Small intestine (tissue), 7 donors: ENCODE measurements at regions not wholly inside any gene's neighbourhood (a gene's known extent, or its start where the extent isn't known, plus 50 kb on each side); places are given as distances from the start of the nearest gene placed in this dataset.

ENCODE experiments used
- DNase-seq, 2 donors: peaks; one replicate each; pipeline versions ENCODE4 v3.0.0 to v3.0.0-alpha.2; 2013
- FAIRE-seq: peaks from 2 replicates; lab custom pipeline; 2012; peaks lifted over from hg19 to GRCh38; lab: Jason Lieb, UNC
- H3K27ac ChIP-seq, 3 donors: one replicate each; pipeline ENCODE4 v1.5.1; 2013; ENCODE audit warnings: low read length in 2 of 3, mild to moderate bottlenecking in 2 of 3, control low read depth in 1 of 3, inconsistent platforms in 1 of 3, low read depth in 1 of 3, moderate library complexity in 1 of 3
- H3K27me3 ChIP-seq, 3 donors: one replicate each; pipeline ENCODE4 v1.6.1; 2013; ENCODE audit warnings: low read length in 3 of 3, inconsistent platforms in 1 of 3; ENCODE audit not compliant: control insufficient read depth in 3 of 3, insufficient read depth in 3 of 3
- H3K36me3 ChIP-seq, 3 donors: one replicate each; pipeline ENCODE4 v1.6.1; 2013; ENCODE audit warnings: low read length in 3 of 3, inconsistent platforms in 1 of 3, low read depth in 1 of 3, mild to moderate bottlenecking in 1 of 3, moderate library complexity in 1 of 3; ENCODE audit not compliant: control insufficient read depth in 3 of 3, insufficient read depth in 2 of 3
- H3K4me1 ChIP-seq, 3 donors: one replicate each; pipeline ENCODE4 v1.6.1; 2013; ENCODE audit warnings: low read length in 2 of 3, inconsistent platforms in 1 of 3, low read depth in 1 of 3, mild to moderate bottlenecking in 1 of 3, moderate library complexity in 1 of 3; ENCODE audit not compliant: control insufficient read depth in 3 of 3, insufficient read depth in 2 of 3
- H3K4me3 ChIP-seq, 3 donors: one replicate each; pipeline ENCODE4 v1.5.1; 2013; ENCODE audit warnings: low read length in 3 of 3, control low read depth in 1 of 3, inconsistent platforms in 1 of 3, low read depth in 1 of 3, mild to moderate bottlenecking in 1 of 3, moderate library complexity in 1 of 3
- H3K9me3 ChIP-seq, 2 donors: one replicate each; pipeline ENCODE4 v1.6.1; 2013; ENCODE audit warnings: low read depth in 1 of 2, low read length in 1 of 2; ENCODE audit not compliant: control insufficient read depth in 2 of 2, insufficient read depth in 1 of 2
- WGBS, 3 donors: extraction: QIAGEN DNeasy Blood & Tissue Kit; methylation state at CpG; one replicate each; pipeline ENCODE4 v1.1.7; 2013; 5-methylcytosine and 5-hydroxymethylcytosine counted together
- donor health status: healthy with polysubstance abuse.
- donor health status: control.
- donor health status: control.
- donor health status: Bipolar disorder and iron deficiency.
- donor health status: healthy.

DNA sequence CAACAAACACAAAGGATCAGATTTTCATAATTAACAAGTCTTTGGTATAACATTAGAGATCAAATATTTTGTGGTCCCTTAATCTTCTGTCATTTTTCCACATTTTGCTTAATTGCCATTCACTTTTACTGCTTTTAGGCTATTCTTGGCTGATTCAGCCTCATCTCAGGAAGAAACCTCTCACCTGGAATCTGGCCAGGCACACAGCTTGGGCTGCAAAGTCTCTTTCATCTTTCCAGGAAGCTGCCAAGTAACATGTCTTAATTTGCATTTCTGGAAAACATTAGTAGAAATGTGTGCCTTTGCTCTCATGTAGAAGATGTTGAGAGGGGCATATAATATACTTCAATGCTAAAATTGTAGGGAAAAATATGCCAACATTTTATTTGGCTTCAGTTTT, 174.2 kb upstream of the STEAP4 start:
- no peaks in the 10 kb centered on the region for H3K27me3 ChIP-seq
- FAIRE-seq: no peak
- peak in 1 of 2 donors; percentile 14 for DNase-seq

DNA sequence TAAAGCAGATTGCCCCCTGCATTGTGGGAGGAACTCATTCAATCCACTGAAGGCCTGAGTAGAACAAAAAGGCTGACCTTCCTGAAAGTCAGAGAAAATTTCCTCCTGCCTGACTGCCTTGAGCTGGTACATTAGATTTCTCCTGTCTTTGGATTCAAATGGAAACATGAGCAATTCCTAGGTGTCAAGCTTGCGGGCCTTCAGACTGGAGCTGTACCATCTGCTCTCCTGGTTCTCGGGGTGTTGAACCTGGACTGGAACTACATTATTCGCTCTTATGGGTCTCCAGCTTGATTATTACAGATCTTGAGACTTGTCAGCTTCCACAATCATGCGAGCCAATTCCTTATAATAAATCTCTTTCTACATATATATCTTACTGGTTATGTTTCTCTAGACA, 173.6 kb upstream of the STEAP4 start:
- Histone ChIP-seq H3K36me3 (no peaks in the 10 kb centered on the region), H3K27me3 (no peaks in the 10 kb centered on the region), H3K4me3 (no peak overlapping the region), H3K27ac (no peak overlapping the region), H3K9me3 (no peaks in the 10 kb centered on the region), H3K4me1 (no peaks in the 10 kb centered on the region)
- 66 to 87% (median 74%) methylated on average over 4 of the region's 4 CpGs for WGBS, 3 donors
- DNase-seq (no peak), FAIRE-seq (no peak)

More for the DNA sequence above, 174.2 kb upstream of the STEAP4 start:
- Histone ChIP-seq H3K36me3 (no peaks in the 10 kb centered on the region), H3K9me3 (no peaks in the 10 kb centered on the region), H3K27ac (no peak overlapping the region), H3K4me1 (no peaks in the 10 kb centered on the region), H3K4me3 (no peak overlapping the region)

DNA sequence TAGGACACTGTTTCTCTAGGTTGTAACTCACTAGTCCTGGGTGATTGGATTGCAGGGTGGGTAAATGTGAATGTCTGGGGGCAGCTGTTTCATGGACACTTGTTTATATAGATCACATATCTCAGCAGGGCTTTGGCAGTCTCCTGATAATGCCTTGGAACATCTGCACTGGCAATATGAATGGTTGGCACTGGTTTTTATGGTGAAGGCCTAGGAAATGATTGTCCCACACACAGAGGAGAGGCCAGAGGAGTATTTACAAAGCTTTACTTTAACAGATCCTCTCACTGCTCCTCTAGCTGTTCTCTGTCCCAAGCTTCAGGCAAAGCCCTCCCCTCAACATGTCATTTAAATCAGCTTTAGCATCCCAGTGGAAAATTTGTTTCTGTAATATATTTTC, 171.3 kb upstream of the STEAP4 start:
- no peaks in the 10 kb centered on the region for H3K27me3 ChIP-seq
- no peaks in the 10 kb centered on the region for H3K9me3 ChIP-seq
- H3K4me1 ChIP-seq: no peaks in the 10 kb centered on the region
- no peak overlapping the region for H3K27ac ChIP-seq
- FAIRE-seq: no peak
- no peak overlapping the region for H3K4me3 ChIP-seq
- no peak for DNase-seq
- no peaks in the 10 kb centered on the region for H3K36me3 ChIP-seq

GRCh38 chr7:88465600-88465999, 158.9 kb upstream of the STEAP4 start:
- Histone ChIP-seq H3K27me3 (no peaks in the 10 kb centered on the region), H3K4me1 (peaks cover 0 to 3% (median 0%) of the 10 kb centered on the region in 3 donors), H3K27ac (no peak overlapping the region), H3K4me3 (no peak overlapping the region), H3K9me3 (no peaks in the 10 kb centered on the region), H3K36me3 (no peaks in the 10 kb centered on the region)
- WGBS, 3 donors: 70 to 79% (median 75%) methylated on average over 4 of the region's 4 CpGs
- FAIRE-seq: no peak
- no peak for DNase-seq

GRCh38 chr7:88462799-88463198, 156.1 kb upstream of the STEAP4 start:
- Histone ChIP-seq H3K4me3 (no peak overlapping the region), H3K27ac (no peak overlapping the region), H3K9me3 (no peaks in the 10 kb centered on the region), H3K27me3 (no peaks in the 10 kb centered on the region), H3K36me3 (no peaks in the 10 kb centered on the region), H3K4me1 (no peaks in the 10 kb centered on the region)
- no peak for FAIRE-seq
- DNase-seq: no peak

GRCh38 chr7:88460650-88461049, 154.0 kb upstream of the STEAP4 start:
- peaks cover 0 to 6% (median 0%) of the 10 kb centered on the region in 3 donors for H3K4me1 ChIP-seq
- no peaks in the 10 kb centered on the region for H3K27me3 ChIP-seq
- FAIRE-seq: no peak
- no peaks in the 10 kb centered on the region for H3K9me3 ChIP-seq
- no peaks in the 10 kb centered on the region for H3K36me3 ChIP-seq
- no peak overlapping the region for H3K4me3 ChIP-seq
- H3K27ac ChIP-seq: no peak overlapping the region
- no peak for DNase-seq

DNA sequence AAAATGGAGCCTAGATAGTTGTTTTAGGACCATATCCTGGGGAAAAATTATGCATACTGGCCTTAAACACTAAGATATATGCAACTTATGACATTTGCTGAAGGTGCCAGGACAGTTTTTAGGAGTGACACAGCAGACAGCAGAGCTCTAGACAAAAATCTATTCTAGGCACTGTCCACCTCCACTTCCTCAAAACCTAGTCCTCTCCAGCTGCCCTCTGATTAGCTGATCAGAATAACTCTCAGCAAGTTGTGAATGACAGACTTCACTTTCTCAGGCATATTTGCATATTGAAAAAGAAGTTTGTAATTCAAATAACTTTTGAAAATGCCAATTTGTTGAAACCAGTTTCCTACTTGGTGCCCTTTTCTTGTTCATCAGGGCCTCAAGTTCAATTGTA, 152.3 kb upstream of the STEAP4 start:
- FAIRE-seq: no peak
- no peaks in the 10 kb centered on the region for H3K36me3 ChIP-seq
- H3K4me1 ChIP-seq: peaks cover 0 to 6% (median 0%) of the 10 kb centered on the region in 3 donors
- no peaks in the 10 kb centered on the region for H3K9me3 ChIP-seq
- no peak overlapping the region for H3K27ac ChIP-seq
- no peak for DNase-seq
- no peaks in the 10 kb centered on the region for H3K27me3 ChIP-seq
- no peak overlapping the region for H3K4me3 ChIP-seq

GRCh38 chr7:88458279-88458678, 151.6 kb upstream of the STEAP4 start:
- no peak for DNase-seq
- H3K9me3 ChIP-seq: no peaks in the 10 kb centered on the region
- no peak overlapping the region for H3K27ac ChIP-seq
- no peak overlapping the region for H3K4me3 ChIP-seq
- H3K4me1 ChIP-seq: peaks cover 0 to 9% (median 0%) of the 10 kb centered on the region in 3 donors
- H3K36me3 ChIP-seq: no peaks in the 10 kb centered on the region
- FAIRE-seq: no peak
- H3K27me3 ChIP-seq: no peaks in the 10 kb centered on the region

DNA sequence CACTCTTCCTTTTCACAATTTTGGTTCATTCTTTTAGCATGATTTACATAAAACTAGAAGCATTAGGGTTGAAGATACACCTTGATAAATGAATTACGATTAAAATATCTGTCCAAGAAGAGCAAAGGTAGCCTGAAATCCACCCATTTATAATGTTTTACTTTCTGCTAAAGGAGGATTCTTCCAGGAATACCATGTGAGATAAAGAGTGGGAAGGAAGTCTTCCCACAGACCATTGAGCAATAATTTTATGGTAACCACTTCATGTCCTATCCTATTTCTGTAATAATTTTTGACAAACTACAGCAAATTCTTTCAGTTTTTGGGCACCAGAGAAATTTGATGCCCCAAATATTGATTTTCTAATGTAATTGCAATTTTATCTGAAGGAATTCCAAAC, 150.6 kb upstream of the STEAP4 start:
- Histone ChIP-seq H3K9me3 (no peaks in the 10 kb centered on the region), H3K27ac (peak overlapping the region in 1 of 3 donors; percentile 34), H3K27me3 (no peaks in the 10 kb centered on the region), H3K36me3 (no peaks in the 10 kb centered on the region), H3K4me3 (no peak overlapping the region), H3K4me1 (peaks cover 0 to 17% (median 0%) of the 10 kb centered on the region in 3 donors)
- 82 to 85% (median 82%) methylated on average over 1 of the region's 1 CpG for WGBS, 3 donors
- DNase-seq: peak in 1 of 2 donors; percentile 17
- FAIRE-seq: no peak
